HEK293 (cell line): ENCODE measurements at regions not wholly inside any gene's neighbourhood (a gene's known extent, or its start where the extent isn't known, plus 50 kb on each side); places are given as distances from the start of the nearest gene placed in this dataset.

Source experiments
- CTCF ChIA-PET: fragments of 350-600 bp; formaldehyde crosslinking; extraction: SDS; loops from one replicate; lab custom pipeline; 2021; ENCODE audit warnings: antibody characterized with exemption; lab: Yijun Ruan, JAX
- POLR2A ChIA-PET: fragments of 300-600 bp; formaldehyde crosslinking; extraction: SDS; loops from one replicate; lab custom pipeline; 2020; ENCODE audit warnings: antibody characterized with exemption, inconsistent platforms; lab: Yijun Ruan, JAX
- H3K27ac ChIP-seq: fragments of 200-500 bp; sonication (Bioruptor generic); 2 replicates; pipeline ENCODE4 v1.5.1; 2014; ENCODE audit warnings: low read depth, low read length, control low read depth, inconsistent platforms; ENCODE audit errors: extremely low read depth
- H3K36me3 ChIP-seq, 2 experiments: fragments of 200-500 bp in 1 of 2; sonication (Bioruptor generic) in 1 of 2; 1 replicate in 1 of 2; 2 replicates in 1 of 2; pipeline ENCODE4 v1.5.1; 2014 to 2017; ENCODE audit warnings: inconsistent platforms in 2 of 2, low read length in 2 of 2; ENCODE audit not compliant: control insufficient read depth in 2 of 2, insufficient read depth in 1 of 2
- H3K4me1 ChIP-seq: fragments of 200-500 bp; sonication (Bioruptor generic); 2 replicates; pipeline ENCODE4 v1.5.1; 2014; ENCODE audit warnings: mild to moderate bottlenecking, low read length, inconsistent platforms; ENCODE audit not compliant: control insufficient read depth, insufficient read depth
- H3K4me3 ChIP-seq: 2 replicates; pipeline ENCODE4 v1.5.1; 2011; ENCODE audit warnings: low read depth, mild to moderate bottlenecking, control low read depth, low read length, moderate library complexity
- H3K9me3 ChIP-seq: fragments of 200-500 bp; sonication (Bioruptor generic); 2 replicates; pipeline ENCODE4 v1.5.1; 2014; ENCODE audit warnings: low read depth, low read length, inconsistent platforms; ENCODE audit not compliant: control insufficient read depth, insufficient read depth
- GLI4 ChIP-seq: fragments of 450-650 bp; formaldehyde crosslinking; IDR thresholded peaks from 2 replicates; pipeline ENCODE4 v1.5.1; 2016; ENCODE audit warnings: missing biosample characterization, missing genetic modification characterization
- KLF7 ChIP-seq: fragments of 450-650 bp; formaldehyde crosslinking; IDR thresholded peaks from 2 replicates; pipeline ENCODE4 v1.5.1; 2016; ENCODE audit warnings: missing biosample characterization, missing genetic modification characterization, borderline replicate concordance
- YY1 ChIP-seq: fragments of 450-650 bp; formaldehyde crosslinking; IDR thresholded peaks from 2 replicates; pipeline ENCODE4 v1.5.1; 2018; ENCODE audit warnings: missing biosample characterization, missing genetic modification characterization
- ZBTB1 ChIP-seq: fragments of 450-650 bp; formaldehyde crosslinking; IDR thresholded peaks from 2 replicates; pipeline ENCODE4 v1.5.1; 2016; ENCODE audit warnings: missing biosample characterization, missing genetic modification characterization
- ZFP41 ChIP-seq: fragments of 450-650 bp; formaldehyde crosslinking; IDR thresholded peaks from 2 replicates; pipeline ENCODE4 v1.5.1; 2016; ENCODE audit warnings: missing biosample characterization, missing genetic modification characterization, borderline replicate concordance
- ZFP69B ChIP-seq: fragments of 450-650 bp; formaldehyde crosslinking; IDR thresholded peaks from 2 replicates; pipeline ENCODE4 v1.5.1; 2016; ENCODE audit warnings: missing biosample characterization, missing genetic modification characterization
- ZNF155 ChIP-seq: fragments of 450-650 bp; formaldehyde crosslinking; IDR thresholded peaks from 2 replicates; pipeline ENCODE4 v1.5.1; 2016; ENCODE audit warnings: missing biosample characterization, missing genetic modification characterization
- ZNF239 ChIP-seq: fragments of 450-650 bp; formaldehyde crosslinking; IDR thresholded peaks from 2 replicates; pipeline ENCODE4 v1.5.1; 2016; ENCODE audit warnings: missing biosample characterization, missing genetic modification characterization
- ZNF311 ChIP-seq: fragments of 450-650 bp; formaldehyde crosslinking; IDR thresholded peaks from 2 replicates; pipeline ENCODE4 v1.5.1; 2017; ENCODE audit warnings: missing biosample characterization, missing genetic modification characterization, borderline replicate concordance
- ZNF354C ChIP-seq: fragments of 450-650 bp; formaldehyde crosslinking; IDR thresholded peaks from 2 replicates; pipeline ENCODE4 v1.5.1; 2016; ENCODE audit warnings: missing biosample characterization, missing genetic modification characterization, low read depth, borderline replicate concordance
- ZNF433 ChIP-seq: fragments of 450-650 bp; formaldehyde crosslinking; IDR thresholded peaks from 2 replicates; pipeline ENCODE4 v1.5.1; 2016; ENCODE audit warnings: missing biosample characterization, missing genetic modification characterization, low read depth
- ZNF501 ChIP-seq: fragments of 450-650 bp; formaldehyde crosslinking; IDR thresholded peaks from 2 replicates; pipeline ENCODE4 v1.5.1; 2016; ENCODE audit warnings: missing biosample characterization, missing genetic modification characterization
- ZNF571 ChIP-seq: fragments of 450-650 bp; formaldehyde crosslinking; IDR thresholded peaks from 2 replicates; pipeline ENCODE4 v1.5.0; 2017; ENCODE audit warnings: missing biosample characterization, missing genetic modification characterization
- ZNF623 ChIP-seq: fragments of 450-650 bp; formaldehyde crosslinking; IDR thresholded peaks from 2 replicates; pipeline ENCODE4 v1.5.1; 2016; ENCODE audit warnings: missing biosample characterization, missing genetic modification characterization
- ZNF701 ChIP-seq: fragments of 450-650 bp; formaldehyde crosslinking; IDR thresholded peaks from 2 replicates; pipeline ENCODE4 v1.5.1; 2016; ENCODE audit warnings: missing biosample characterization, missing genetic modification characterization
- ZNF747 ChIP-seq: fragments of 450-650 bp; formaldehyde crosslinking; IDR thresholded peaks from 2 replicates; pipeline ENCODE4 v1.5.1; 2016; ENCODE audit warnings: missing biosample characterization, missing genetic modification characterization
- ZNF768 ChIP-seq: fragments of 450-650 bp; formaldehyde crosslinking; IDR thresholded peaks from 2 replicates; pipeline ENCODE4 v1.5.1; 2018; ENCODE audit warnings: missing biosample characterization, mild to moderate bottlenecking, missing genetic modification characterization
- TF ChIP-seq, protein P1 (sequence below): fragments of 450-650 bp; formaldehyde crosslinking; IDR thresholded peaks from 2 replicates; pipeline ENCODE4 v1.5.1; 2016; ENCODE audit warnings: missing biosample characterization, missing genetic modification characterization
- TF ChIP-seq, protein P2 (sequence below): fragments of 450-650 bp; formaldehyde crosslinking; IDR thresholded peaks from 2 replicates; pipeline ENCODE4 v1.5.1; 2016; ENCODE audit warnings: missing biosample characterization, missing genetic modification characterization
- TF ChIP-seq, protein P3 (sequence below): fragments of 450-650 bp; formaldehyde crosslinking; IDR thresholded peaks from 2 replicates; pipeline ENCODE4 v1.5.1; 2016; ENCODE audit warnings: missing biosample characterization, missing genetic modification characterization
- TF ChIP-seq, protein P4 (sequence below): fragments of 450-650 bp; formaldehyde crosslinking; IDR thresholded peaks from 2 replicates; pipeline ENCODE4 v1.5.1; 2016; ENCODE audit warnings: missing biosample characterization, missing genetic modification characterization
- TF ChIP-seq, protein P5 (sequence below): fragments of 450-650 bp; formaldehyde crosslinking; IDR thresholded peaks from 2 replicates; pipeline ENCODE4 v1.5.1; 2016; ENCODE audit warnings: missing biosample characterization, missing genetic modification characterization
- TF ChIP-seq, protein P6 (sequence below): fragments of 450-650 bp; formaldehyde crosslinking; IDR thresholded peaks from 2 replicates; pipeline ENCODE4 v1.5.1; 2016; ENCODE audit warnings: missing biosample characterization, missing genetic modification characterization
- TF ChIP-seq, protein P7 (sequence below): fragments of 450-650 bp; formaldehyde crosslinking; IDR thresholded peaks from 2 replicates; pipeline ENCODE4; 2016; ENCODE audit warnings: missing biosample characterization, missing genetic modification characterization

DNA sequence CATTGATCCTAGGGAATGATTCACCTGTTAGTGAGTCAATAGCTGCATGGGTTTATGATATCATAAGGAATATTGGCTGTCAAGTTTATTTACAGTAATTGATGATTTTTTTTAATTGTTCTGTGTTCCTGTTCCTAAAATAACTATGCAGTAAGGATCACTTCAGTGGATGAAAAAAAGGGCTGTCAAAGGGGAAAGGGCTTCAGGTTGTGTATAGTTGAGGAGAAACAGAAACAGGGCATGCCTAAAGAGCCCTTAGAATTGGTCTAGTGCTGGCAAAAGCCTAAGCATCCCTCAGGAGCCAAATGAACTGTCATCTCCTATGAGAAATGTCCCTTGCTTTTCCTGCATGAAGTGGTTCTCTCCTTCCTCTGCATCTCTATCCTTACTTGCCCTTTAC lies 444.9 kb downstream of the RMST start:
- ChIA-PET POLR2A (no interaction called here), CTCF (no interaction called here)
- TF ChIP-seq, protein P1, sequence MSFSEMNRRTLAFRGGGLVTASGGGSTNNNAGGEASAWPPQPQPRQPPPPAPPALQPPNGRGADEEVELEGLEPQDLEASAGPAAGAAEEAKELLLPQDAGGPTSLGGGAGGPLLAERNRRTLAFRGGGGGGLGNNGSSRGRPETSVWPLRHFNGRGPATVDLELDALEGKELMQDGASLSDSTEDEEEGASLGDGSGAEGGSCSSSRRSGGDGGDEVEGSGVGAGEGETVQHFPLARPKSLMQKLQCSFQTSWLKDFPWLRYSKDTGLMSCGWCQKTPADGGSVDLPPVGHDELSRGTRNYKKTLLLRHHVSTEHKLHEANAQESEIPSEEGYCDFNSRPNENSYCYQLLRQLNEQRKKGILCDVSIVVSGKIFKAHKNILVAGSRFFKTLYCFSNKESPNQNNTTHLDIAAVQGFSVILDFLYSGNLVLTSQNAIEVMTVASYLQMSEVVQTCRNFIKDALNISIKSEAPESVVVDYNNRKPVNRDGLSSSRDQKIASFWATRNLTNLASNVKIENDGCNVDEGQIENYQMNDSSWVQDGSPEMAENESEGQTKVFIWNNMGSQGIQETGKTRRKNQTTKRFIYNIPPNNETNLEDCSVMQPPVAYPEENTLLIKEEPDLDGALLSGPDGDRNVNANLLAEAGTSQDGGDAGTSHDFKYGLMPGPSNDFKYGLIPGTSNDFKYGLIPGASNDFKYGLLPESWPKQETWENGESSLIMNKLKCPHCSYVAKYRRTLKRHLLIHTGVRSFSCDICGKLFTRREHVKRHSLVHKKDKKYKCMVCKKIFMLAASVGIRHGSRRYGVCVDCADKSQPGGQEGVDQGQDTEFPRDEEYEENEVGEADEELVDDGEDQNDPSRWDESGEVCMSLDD (tag by site-specific recombination) = no peak
- TF ChIP-seq ZNF311 (no peak), ZNF155 (no peak), ZFP41 (tag by site-specific recombination) (no peak), GLI4 (tag by site-specific recombination) (no peak), ZNF701 (tag by site-specific recombination) (no peak), ZNF239 (tag by site-specific recombination) (no peak), ZBTB1 (tag by site-specific recombination) (no peak), YY1 (no peak), ZNF768 (tag by site-specific recombination) (no peak), ZNF571 (tag by site-specific recombination) (no peak), ZNF623 (no peak), ZFP69B (tag by site-specific recombination) (no peak), KLF7 (tag by site-specific recombination) (no peak), ZNF433 (tag by site-specific recombination) (no peak)
- TF ChIP-seq, protein P2, sequence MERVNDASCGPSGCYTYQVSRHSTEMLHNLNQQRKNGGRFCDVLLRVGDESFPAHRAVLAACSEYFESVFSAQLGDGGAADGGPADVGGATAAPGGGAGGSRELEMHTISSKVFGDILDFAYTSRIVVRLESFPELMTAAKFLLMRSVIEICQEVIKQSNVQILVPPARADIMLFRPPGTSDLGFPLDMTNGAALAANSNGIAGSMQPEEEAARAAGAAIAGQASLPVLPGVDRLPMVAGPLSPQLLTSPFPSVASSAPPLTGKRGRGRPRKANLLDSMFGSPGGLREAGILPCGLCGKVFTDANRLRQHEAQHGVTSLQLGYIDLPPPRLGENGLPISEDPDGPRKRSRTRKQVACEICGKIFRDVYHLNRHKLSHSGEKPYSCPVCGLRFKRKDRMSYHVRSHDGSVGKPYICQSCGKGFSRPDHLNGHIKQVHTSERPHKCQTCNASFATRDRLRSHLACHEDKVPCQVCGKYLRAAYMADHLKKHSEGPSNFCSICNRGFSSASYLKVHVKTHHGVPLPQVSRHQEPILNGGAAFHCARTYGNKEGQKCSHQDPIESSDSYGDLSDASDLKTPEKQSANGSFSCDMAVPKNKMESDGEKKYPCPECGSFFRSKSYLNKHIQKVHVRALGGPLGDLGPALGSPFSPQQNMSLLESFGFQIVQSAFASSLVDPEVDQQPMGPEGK (tag by site-specific recombination) = no peak
- TF ChIP-seq, protein P3, sequence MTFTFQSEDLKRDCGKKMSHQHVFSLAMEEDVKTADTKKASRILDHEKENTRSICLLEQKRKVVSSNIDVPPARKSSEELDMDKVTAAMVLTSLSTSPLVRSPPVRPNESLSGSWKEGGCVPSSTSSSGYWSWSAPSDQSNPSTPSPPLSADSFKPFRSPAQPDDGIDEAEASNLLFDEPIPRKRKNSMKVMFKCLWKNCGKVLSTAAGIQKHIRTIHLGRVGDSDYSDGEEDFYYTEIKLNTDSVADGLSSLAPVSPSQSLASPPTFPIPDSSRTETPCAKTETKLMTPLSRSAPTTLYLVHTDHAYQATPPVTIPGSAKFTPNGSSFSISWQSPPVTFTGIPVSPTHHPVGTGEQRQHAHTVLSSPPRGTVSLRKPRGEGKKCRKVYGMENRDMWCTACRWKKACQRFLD (tag by site-specific recombination) = no peak
- TF ChIP-seq, protein P4, sequence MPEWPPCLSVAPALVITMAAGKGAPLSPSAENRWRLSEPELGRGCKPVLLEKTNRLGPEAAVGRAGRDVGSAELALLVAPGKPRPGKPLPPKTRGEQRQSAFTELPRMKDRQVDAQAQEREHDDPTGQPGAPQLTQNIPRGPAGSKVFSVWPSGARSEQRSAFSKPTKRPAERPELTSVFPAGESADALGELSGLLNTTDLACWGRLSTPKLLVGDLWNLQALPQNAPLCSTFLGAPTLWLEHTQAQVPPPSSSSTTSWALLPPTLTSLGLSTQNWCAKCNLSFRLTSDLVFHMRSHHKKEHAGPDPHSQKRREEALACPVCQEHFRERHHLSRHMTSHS (tag by site-specific recombination) = no peak
- TF ChIP-seq, protein P5, sequence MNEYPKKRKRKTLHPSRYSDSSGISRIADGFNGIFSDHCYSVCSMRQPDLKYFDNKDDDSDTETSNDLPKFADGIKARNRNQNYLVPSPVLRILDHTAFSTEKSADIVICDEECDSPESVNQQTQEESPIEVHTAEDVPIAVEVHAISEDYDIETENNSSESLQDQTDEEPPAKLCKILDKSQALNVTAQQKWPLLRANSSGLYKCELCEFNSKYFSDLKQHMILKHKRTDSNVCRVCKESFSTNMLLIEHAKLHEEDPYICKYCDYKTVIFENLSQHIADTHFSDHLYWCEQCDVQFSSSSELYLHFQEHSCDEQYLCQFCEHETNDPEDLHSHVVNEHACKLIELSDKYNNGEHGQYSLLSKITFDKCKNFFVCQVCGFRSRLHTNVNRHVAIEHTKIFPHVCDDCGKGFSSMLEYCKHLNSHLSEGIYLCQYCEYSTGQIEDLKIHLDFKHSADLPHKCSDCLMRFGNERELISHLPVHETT (tag by site-specific recombination) = no peak
- no peaks in the 10 kb centered on the region for H3K9me3 ChIP-seq
- no peaks in the 10 kb centered on the region for H3K36me3 ChIP-seq
- H3K4me1 ChIP-seq = no peaks in the 10 kb centered on the region
- no peak overlapping the region for H3K4me3 ChIP-seq
- no peak overlapping the region for H3K27ac ChIP-seq

DNA sequence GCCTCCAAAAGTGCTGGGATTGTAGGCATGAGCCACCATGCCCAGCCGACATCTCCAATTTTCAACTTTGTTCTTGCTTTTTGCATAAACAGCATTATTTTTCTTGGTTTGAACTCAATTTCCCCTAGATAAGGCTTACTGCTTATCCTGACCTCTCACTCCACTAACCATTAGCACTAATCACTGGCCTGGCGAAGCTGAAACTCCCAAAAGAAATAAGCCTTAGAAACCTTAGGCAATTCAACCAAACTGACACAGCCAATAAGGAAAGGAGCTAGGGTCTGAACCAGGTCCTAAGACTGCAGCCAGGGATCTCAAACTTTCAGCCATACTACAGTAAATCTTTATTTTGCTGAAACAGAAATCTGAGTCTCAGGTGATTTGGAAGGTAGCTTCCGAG lies 448.0 kb downstream of the RMST start:
- ChIA-PET POLR2A (no interaction called here), CTCF (interaction anchor here (0.7 kb wide), 1 partner anchor 343 kb away, joined by 3 read pairs; no protein-coding TSS in a partner anchor)
- TF ChIP-seq ZNF747 (tag by site-specific recombination) = no peak
- TF ChIP-seq, protein P6, sequence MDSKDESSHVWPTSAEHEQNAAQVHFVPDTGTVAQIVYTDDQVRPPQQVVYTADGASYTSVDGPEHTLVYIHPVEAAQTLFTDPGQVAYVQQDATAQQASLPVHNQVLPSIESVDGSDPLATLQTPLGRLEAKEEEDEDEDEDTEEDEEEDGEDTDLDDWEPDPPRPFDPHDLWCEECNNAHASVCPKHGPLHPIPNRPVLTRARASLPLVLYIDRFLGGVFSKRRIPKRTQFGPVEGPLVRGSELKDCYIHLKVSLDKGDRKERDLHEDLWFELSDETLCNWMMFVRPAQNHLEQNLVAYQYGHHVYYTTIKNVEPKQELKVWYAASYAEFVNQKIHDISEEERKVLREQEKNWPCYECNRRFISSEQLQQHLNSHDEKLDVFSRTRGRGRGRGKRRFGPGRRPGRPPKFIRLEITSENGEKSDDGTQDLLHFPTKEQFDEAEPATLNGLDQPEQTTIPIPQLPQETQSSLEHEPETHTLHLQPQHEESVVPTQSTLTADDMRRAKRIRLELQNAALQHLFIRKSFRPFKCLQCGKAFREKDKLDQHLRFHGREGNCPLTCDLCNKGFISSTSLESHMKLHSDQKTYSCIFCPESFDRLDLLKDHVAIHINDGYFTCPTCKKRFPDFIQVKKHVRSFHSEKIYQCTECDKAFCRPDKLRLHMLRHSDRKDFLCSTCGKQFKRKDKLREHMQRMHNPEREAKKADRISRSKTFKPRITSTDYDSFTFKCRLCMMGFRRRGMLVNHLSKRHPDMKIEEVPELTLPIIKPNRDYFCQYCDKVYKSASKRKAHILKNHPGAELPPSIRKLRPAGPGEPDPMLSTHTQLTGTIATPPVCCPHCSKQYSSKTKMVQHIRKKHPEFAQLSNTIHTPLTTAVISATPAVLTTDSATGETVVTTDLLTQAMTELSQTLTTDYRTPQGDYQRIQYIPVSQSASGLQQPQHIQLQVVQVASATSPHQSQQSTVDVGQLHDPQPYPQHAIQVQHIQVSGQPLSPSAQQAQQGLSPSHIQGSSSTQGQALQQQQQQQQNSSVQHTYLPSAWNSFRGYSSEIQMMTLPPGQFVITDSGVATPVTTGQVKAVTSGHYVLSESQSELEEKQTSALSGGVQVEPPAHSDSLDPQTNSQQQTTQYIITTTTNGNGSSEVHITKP (tag by site-specific recombination) = no peak
- TF ChIP-seq ZNF501 (tag by site-specific recombination) = no peak
- TF ChIP-seq ZNF354C (tag by site-specific recombination) = no peak
- TF ChIP-seq, protein P7, sequence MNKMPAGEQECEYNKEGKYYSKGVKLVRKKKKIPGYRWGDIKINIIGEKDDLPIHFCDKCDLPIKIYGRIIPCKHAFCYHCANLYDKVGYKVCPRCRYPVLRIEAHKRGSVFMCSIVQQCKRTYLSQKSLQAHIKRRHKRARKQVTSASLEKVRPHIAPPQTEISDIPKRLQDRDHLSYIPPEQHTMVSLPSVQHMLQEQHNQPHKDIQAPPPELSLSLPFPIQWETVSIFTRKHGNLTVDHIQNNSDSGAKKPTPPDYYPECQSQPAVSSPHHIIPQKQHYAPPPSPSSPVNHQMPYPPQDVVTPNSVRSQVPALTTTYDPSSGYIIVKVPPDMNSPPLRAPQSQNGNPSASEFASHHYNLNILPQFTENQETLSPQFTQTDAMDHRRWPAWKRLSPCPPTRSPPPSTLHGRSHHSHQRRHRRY (tag by site-specific recombination) = no peak
- no peak overlapping the region for H3K27ac ChIP-seq
- H3K36me3 ChIP-seq = no peaks in the 10 kb centered on the region
- no peaks in the 10 kb centered on the region for H3K4me1 ChIP-seq
- no peak overlapping the region for H3K4me3 ChIP-seq
- no peaks in the 10 kb centered on the region for H3K9me3 ChIP-seq
